ENCODE measurements at regions not wholly inside any gene's neighbourhood (a gene's known extent, or its start where the extent isn't known, plus 50 kb on each side); places are given as distances from the start of the nearest gene placed in this dataset.

DNA sequence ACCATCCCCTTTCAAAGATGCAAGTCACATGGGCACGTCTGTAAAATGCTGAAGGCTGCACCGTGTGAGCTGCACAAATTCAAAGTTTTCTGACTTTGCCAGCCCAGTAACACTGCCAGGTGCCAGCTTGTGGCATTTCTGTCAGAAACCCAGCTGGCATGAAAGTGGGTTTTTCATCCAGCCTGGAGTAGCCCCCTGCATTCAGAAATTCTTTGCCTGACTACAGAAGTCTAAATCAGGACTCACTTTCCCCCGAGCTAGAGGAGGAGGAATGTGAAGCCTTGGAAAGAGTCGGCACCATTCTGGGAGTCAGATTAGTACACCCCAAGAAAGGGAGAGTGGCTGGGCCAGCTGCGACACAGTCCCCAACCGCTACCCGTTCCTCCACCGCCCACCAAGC is 56.7 kb upstream of the EN2 start:
- DNase-seq (ENCODE audit: low read depth) = no peak
- TF ChIP-seq, protein P1, sequence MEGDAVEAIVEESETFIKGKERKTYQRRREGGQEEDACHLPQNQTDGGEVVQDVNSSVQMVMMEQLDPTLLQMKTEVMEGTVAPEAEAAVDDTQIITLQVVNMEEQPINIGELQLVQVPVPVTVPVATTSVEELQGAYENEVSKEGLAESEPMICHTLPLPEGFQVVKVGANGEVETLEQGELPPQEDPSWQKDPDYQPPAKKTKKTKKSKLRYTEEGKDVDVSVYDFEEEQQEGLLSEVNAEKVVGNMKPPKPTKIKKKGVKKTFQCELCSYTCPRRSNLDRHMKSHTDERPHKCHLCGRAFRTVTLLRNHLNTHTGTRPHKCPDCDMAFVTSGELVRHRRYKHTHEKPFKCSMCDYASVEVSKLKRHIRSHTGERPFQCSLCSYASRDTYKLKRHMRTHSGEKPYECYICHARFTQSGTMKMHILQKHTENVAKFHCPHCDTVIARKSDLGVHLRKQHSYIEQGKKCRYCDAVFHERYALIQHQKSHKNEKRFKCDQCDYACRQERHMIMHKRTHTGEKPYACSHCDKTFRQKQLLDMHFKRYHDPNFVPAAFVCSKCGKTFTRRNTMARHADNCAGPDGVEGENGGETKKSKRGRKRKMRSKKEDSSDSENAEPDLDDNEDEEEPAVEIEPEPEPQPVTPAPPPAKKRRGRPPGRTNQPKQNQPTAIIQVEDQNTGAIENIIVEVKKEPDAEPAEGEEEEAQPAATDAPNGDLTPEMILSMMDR (IDR thresholded peaks at IDR 0.05; ENCODE audit: insufficient read depth, low read depth, low read length, missing control alignments) = no peak
- no peak overlapping the region for H3K4me3 ChIP-seq (ENCODE audit: low read length)

- H3K4me3 ChIP-seq (ENCODE audit: low read length) = no peak overlapping the region
- TF ChIP-seq, protein P1 (IDR thresholded peaks at IDR 0.05; ENCODE audit: insufficient read depth, low read depth, low read length, missing control alignments) = no peak
- no peak for DNase-seq (ENCODE audit: low read depth)
These were observed 56.0 kb upstream of the EN2 start for GRCh38 chr7:155401884-155402283.

DNA sequence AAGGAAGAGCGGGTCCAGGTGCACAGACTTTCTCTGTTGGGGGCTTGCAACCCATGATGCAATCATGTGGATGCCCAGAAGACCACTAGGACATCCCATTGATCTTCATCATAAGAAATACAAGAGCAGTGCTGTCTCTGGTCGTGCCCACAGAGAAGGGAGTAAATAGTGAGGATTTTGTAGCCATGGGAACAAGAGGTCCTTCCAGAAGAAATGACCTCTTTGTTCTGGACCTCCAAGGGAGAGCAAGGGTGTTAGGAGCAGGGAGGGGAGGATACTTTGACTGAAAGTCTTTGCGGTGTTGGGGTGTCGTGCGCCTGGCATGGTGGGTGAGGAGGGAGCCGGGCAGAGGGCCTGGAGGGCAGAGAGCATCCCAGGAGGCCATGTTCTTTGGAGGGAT is 55.0 kb upstream of the EN2 start:
- no peak for DNase-seq (ENCODE audit: low read depth)
- TF ChIP-seq, protein P1 (IDR thresholded peaks at IDR 0.05; ENCODE audit: insufficient read depth, low read depth, low read length, missing control alignments) = no peak

DNA sequence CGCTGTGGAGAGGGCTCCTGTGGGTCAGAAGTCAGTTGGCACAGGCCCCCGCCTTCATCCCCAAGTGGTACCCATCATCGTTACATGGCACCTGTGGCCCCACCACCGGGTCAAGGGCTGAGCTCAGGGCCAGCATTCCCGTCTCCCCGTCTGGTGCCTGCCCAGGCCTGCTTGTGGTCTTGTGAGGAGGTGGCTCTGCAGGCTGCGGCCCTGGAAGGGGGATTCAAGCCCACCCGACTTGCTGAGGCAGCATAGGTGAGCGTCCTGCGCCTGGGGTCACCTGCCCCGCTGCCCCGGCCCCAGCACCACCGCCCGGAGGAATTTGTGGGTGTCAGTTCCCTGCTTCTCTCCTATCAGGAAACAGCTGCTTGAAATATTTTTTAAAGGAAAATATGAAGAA is 53.0 kb upstream of the EN2 start:
- H3K4me3 ChIP-seq (ENCODE audit: low read length) = no peak overlapping the region
- TF ChIP-seq, protein P1 (IDR thresholded peaks at IDR 0.05; ENCODE audit: insufficient read depth, low read depth, low read length, missing control alignments) = no peak
- DNase-seq (ENCODE audit: low read depth) = no peak

More for the DNA sequence above, 55.0 kb upstream of the EN2 start:
- no peak overlapping the region for H3K4me3 ChIP-seq (ENCODE audit: low read length)

- TF ChIP-seq, protein P1 (IDR thresholded peaks at IDR 0.05; ENCODE audit: insufficient read depth, low read depth, low read length, missing control alignments) = no peak
- no peak for DNase-seq (ENCODE audit: low read depth)
- no peak overlapping the region for H3K4me3 ChIP-seq (ENCODE audit: low read length)
These were observed 52.3 kb upstream of the EN2 start for GRCh38 chr7:155405399-155406318.

- no peak for DNase-seq (ENCODE audit: low read depth)
- TF ChIP-seq, protein P1 (IDR thresholded peaks at IDR 0.05; ENCODE audit: insufficient read depth, low read depth, low read length, missing control alignments) = no peak
- H3K4me3 ChIP-seq (ENCODE audit: low read length) = no peak overlapping the region
These were observed 50.1 kb upstream of the EN2 start for GRCh38 chr7:155407799-155408198.
